ENCODE measurements at regions not wholly inside any gene's neighbourhood (a gene's known extent, or its start where the extent isn't known, plus 50 kb on each side); places are given as distances from the start of the nearest gene placed in this dataset.
"Not testable (repeated sequence)": the region's sequence is repeated elsewhere in the genome, so short reads cannot be mapped to it uniquely, and the experiment has no call there.

- no peak for DNase-seq
Measured at GRCh38 chr13:65825039-65825438, 1405.1 kb downstream of the PCDH9 start.

GRCh38 chr13:65808061-65808460 is 1422.1 kb downstream of the PCDH9 start:
- no peak for DNase-seq

DNA sequence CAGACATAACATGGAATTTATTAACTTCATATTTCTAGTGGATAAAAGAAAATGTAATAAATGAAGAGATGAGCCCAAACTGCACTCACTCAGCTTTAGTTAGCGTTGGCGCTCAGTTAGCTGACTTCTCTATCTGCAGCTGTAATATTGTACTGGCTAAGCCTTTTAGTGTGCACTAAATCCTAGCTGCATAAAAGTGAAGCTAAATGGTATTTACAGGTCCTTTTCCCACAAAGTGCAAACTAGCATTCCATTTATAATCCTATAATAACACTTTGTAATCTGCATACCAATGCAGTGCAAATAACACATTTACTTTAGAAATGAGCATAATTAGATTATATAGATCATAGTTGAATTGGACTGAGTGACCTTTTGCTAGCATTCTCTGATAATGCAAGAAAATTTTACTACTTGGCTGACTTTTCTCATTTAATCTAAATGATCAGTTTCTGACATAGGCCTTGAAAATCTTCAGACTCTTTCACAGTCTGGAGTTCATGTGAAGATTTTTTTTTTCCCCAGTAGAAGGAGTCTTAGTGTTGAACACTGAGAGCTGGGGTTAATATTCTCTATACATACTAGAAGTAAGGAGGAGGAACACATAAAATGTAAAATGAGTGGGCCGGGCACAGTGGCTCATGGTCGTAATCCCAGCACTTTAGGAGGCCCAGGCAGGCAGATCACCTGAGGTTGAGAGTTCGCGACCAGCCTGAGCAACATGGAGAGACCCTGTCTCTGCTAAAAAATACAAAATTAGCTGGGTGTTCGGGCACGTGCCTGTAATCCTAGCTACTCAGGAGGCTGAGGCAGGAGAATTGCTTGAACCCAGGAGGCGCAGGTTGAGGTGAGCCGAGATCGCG is 1426.4 kb downstream of the PCDH9 start:
- no peak for DNase-seq

GRCh38 chr13:65789815-65790214 is 1440.3 kb downstream of the PCDH9 start:
- no peak for DNase-seq

GRCh38 chr13:65787082-65787481 is 1443.1 kb downstream of the PCDH9 start:
- no peak for DNase-seq

DNA sequence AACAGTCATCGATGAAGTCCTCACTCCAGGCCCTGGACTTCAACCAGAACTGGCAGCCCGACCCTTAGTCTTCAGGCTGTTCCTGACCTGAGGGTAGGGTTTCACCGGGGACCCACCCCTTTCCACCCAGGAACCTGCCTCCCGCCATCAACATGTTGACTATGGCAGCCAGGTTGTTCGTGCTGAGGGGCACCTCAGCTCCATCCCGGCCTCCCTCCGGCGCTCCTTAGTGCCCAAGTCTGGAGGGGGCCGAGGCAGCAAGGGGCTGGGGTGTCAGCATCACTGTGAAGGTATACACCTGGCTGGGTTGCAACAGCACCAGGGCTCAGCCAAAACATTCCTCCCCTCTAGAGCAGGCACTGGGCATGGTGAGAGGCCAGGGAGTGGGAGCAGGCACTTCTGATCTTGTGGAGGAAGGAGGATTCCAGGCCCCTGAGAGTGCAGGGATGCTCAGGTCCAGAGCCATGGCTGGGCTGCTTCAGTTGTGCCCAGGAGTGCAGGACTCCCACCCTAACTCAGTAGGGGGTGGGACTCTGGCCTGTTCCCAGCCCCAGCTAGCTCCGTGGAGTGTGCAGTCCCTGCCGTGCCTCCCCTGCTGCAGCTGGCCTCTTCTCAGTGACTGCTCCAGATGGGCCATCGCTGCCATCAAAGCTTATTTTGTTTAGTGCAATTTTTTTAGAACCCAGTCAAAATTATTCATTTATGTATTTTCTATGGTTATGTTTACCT is 1445.9 kb downstream of the PCDH9 start:
- no peak for DNase-seq

- DNase-seq, result no peak
Measured at GRCh38 chr13:65783383-65783782, 1446.8 kb downstream of the PCDH9 start.

- DNase-seq, result not testable (repeated sequence)
Measured at GRCh38 chr13:65771704-65772313, 1458.3 kb downstream of the PCDH9 start.

DNA sequence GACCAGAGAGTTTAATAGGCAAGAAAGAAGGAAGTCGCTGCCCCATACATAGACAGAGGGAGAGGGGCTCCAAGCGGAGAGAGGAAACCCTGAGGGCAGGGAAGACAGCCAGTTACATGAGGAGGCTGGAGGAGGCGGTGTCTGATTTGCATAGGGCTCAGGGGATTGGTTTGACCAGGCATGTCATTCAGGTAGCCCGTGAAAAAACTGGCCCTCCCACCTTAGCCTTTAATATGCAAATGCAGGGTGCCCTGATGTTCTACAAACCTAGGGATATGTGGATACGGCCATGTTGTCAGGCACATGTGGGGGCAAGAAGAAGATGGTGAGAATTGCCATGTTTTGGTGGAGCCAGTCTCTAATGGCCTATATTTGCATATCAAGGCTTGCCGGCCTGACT is 1461.6 kb downstream of the PCDH9 start:
- DNase-seq, result no peak

DNA sequence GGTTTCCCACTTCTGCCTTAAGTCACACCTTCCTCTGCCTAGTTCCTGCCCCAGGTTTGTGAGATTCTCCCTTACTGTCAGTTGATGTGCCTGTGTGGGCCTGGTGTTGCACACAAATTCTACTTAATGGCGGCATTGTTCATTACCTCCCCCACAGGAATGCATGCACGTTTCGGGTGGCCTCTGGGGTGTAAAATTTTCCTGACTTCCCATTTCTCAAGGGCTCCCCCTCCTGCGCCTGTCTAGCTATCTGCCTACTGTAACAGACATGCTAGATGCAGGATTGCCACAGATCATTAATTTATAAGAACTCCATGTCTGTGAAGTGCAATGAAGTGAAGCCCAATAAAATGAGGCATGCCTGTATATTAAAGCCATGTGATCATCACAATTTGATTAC is 1466.3 kb downstream of the PCDH9 start:
- DNase-seq, result no peak

DNA sequence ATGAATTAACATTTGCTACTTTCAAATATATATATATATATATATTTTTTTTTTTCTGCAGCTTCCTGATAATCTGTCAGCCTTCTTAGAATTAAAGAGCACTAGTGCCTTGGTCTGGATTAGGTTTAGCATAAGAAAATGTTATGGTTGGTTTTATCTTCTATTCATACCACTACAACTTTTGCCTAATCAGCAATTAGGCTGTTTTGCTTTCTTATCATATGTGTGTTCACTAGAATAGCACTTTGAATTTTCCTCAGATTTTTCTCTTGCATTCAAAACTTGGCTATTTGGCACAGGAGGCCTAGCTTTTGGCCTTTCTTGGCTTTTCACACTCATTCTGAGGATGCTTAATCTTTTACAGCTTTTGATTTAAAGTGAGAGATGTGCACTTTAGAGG is 1468.1 kb downstream of the PCDH9 start:
- DNase-seq, result no peak

DNA sequence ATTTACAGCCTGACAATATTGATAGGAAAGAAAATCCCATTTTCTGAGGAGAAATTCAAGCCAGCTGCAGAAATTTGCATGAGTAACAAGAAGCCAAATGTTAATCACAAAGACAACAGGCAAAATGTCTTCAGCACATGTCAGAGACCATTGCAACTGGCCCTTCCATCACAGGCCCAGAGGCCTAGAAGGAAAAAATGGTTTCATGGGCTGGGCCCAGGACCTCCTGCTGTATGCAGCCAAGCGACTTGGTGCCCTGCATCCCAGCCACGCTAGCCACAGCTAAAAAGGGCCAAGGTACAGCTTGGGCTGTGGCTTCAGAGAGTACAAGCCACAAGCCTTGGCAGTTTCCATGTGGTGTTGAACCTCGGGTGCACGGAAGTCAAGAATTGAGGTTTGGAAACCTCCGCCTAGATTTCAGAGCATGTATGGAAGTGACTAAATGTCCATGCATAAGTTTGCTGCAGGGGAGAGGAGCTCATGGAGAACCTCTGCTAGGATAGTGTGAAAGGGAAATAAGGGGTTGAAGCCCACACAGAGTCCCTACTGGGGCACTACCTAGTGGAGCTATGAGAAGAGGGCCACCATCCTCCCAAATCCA is 1474.0 kb downstream of the PCDH9 start:
- DNase-seq, result no peak

DNA sequence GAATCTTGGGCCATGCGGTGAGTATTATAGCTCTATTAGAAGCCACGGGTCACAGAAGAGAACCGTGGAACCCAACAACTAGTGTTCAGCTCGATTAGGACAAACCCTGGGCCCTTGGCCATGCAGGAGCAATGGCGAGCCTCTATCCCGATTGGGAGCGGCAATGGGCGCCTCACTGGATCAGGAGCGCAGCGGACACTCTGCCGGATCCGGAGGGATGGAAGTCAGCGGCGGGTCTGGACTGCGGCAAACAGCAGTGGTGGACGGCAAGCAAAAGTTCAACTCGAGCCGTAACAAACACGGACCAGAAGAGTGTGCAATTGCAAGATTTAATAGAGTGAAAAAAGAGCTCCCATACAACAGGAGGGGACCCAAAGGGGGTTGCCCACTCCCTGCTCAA is 1481.9 kb downstream of the PCDH9 start:
- DNase-seq, result no peak

DNA sequence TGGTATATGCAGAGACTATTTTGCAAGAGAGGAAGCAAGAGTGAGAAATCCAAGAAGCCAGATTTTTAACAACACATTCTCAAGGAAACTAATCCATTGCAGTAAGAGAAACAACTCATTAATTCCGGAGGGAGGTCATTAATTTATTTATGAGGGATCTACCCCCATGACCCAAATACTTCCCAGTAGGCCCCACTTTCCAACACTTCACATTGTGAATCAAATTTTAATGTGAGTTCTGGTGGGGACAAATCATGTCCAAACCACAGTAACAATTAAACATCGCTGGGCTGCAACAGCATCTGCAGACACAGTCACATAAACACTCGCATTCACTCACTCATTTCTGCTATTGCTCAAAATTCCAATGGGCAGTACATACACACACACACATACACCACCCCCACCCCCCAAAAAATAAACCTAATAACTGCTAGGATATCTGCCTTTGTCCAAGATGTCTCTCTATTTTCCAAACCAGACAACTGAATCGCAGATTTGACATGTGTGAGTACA is 1483.7 kb downstream of the PCDH9 start:
- DNase-seq, result no peak

- peak; percentile 67 for DNase-seq
Measured at GRCh38 chr13:65744836-65745235, 1485.3 kb downstream of the PCDH9 start.

GRCh38 chr13:65733110-65733509 is 1497.0 kb downstream of the PCDH9 start:
- DNase-seq, result no peak

- DNase-seq, result no peak
Measured at GRCh38 chr13:65727070-65727469, 1503.1 kb downstream of the PCDH9 start.

DNA sequence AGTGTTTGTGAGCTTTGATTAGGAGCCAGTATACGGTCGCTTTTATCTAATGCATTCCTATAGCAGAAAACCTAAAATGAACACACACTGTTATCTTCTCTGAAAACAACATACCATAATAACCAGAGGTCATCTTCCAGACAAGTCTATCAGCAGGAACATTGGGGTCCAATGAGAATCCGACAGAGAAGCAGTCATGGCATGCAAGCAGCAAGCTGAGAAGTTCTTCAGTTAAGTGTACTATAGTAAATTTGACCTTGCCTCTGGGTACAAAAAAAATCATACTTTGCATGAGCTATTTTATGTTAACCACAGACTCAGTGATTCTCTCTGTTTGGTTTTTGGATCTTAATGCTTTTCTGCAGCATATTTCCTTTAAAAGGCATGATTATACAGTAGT is 1505.1 kb downstream of the PCDH9 start:
- no peak for DNase-seq

GRCh38 chr13:65724226-65724625 is 1505.9 kb downstream of the PCDH9 start:
- DNase-seq, result peak; percentile 36

- no peak for DNase-seq
Measured at GRCh38 chr13:65722506-65722905, 1507.6 kb downstream of the PCDH9 start.

DNA sequence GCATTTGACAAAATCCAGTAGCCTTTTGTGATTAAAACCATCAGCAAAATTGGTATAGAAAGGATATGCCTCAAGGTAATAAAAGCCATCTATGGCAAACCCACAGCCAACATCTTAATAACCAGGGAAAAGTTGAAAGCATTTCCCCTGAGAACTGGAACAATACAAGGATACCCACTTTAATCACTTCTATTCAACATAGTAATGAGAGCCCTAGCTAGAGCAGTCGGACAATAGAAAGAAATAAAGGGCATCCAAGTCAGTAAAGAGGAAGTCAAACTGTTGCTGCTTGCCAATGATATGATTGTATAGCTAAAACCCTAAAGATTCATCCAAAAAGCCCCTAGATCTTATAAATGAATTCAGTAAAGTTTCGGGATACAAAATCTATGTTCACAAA is 1510.3 kb downstream of the PCDH9 start:
- DNase-seq, result no peak

DNA sequence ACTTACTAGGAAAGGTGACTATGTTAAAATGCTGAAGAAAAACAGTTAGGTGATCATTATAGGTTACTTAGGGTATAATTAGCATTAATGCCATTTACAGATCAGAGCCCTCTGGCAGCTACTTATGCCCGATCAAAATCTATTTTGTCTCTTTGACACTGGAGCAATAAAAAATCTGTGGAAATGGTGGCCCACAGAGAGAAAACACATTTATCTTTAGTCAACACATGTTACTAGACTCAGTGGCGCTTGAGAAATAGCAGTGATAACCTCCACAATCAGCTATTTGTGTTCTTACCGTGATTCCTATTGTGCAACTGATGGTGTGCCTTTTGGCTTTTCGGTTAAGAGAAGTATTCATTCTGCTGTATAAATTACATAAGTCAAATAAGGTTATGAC is 1519.6 kb downstream of the PCDH9 start:
- no peak for DNase-seq
